Activated B cell treated with CpG ODN at 0.5 μM for 24 hours (primary cell): ENCODE measurements at regions not wholly inside any gene's neighbourhood (a gene's known extent, or its start where the extent isn't known, plus 50 kb on each side); places are given as distances from the start of the nearest gene placed in this dataset.
"Not testable (repeated sequence)": the region's sequence is repeated elsewhere in the genome, so short reads cannot be mapped to it uniquely, and the experiment has no call there.

Source experiments
- ATAC-seq: fragments of 200-7000 bp; cut with Tn5 transposase; one replicate; pipeline ENCODE4 v1.10.0; 2021; ENCODE audit warnings: low read depth, mild to moderate bottlenecking, moderate library complexity
- CTCF ChIA-PET: fragments of 350-600 bp; sonication (Branson Sonifier 250); formaldehyde crosslinking; loops from one replicate; lab custom pipeline; 2021; ENCODE audit warnings: antibody characterized with exemption; lab: Charles Lee
- POLR2A ChIA-PET: fragments of 350-600 bp; sonication (Branson Sonifier 250); formaldehyde crosslinking; loops from one replicate; lab custom pipeline; 2021; ENCODE audit warnings: antibody characterized with exemption; lab: Charles Lee
- DNase-seq: peaks from one replicate; pipeline ENCODE4 v3.0.0; 2022
- H3K27ac Mint-ChIP-seq: one replicate; pipeline ENCODE4 v1.8.0; 2020; ENCODE audit warnings: mixed read lengths
- H3K27me3 Mint-ChIP-seq: one replicate; pipeline ENCODE4 v1.8.0; 2021; ENCODE audit warnings: mixed read lengths
- H3K36me3 Mint-ChIP-seq: one replicate; pipeline ENCODE4 v1.8.0; 2021; ENCODE audit warnings: low read depth, mixed read lengths
- H3K4me1 Mint-ChIP-seq: one replicate; pipeline ENCODE4 v1.8.0; 2021; ENCODE audit warnings: mixed read lengths
- H3K4me3 Mint-ChIP-seq: one replicate; pipeline ENCODE4 v1.8.0; 2020; ENCODE audit warnings: mild to moderate bottlenecking, mixed read lengths
- H3K9me3 Mint-ChIP-seq: one replicate; pipeline ENCODE4 v1.8.0; 2020; ENCODE audit warnings: mixed read lengths
- intact Hi-C: fragments of 100-400 bp; cut with micrococcal nuclease; formaldehyde crosslinking; loops from one replicate; pipeline ENCODE4 v1.15.1; 2024
- TF ChIP-seq, protein P1 (sequence below): fragments of 200-600 bp; IDR thresholded peaks from one replicate; pipeline ENCODE4 v1.8.0; 2022; ENCODE audit warnings: antibody characterized with exemption, mild to moderate bottlenecking

DNA sequence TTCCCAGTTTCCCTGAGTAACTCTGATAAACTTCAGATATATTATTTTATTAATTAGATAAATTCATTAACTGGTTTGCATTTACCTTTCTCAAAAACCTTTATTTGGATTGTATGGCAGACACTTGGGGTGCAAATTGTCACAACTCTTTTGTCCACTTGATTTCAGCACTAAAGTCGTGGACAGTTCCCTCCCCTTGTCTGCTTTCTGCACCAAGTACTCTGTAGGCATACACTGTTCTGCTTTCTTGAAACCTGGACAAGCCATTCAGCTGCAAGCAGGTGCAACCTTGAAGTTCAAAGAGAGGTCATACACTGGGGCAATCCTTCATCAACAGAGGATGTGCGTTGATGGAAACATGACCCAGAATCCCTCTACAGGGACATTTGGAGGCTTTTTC lies 162.9 kb downstream of the ARL5B start:
- CTCF ChIA-PET, result no interaction called here
- intact Hi-C loops, result no loop called here
- H3K27ac Mint-ChIP-seq, result no peak overlapping the region
- H3K4me3 Mint-ChIP-seq, result no peak overlapping the region
- TF ChIP-seq, protein P1, sequence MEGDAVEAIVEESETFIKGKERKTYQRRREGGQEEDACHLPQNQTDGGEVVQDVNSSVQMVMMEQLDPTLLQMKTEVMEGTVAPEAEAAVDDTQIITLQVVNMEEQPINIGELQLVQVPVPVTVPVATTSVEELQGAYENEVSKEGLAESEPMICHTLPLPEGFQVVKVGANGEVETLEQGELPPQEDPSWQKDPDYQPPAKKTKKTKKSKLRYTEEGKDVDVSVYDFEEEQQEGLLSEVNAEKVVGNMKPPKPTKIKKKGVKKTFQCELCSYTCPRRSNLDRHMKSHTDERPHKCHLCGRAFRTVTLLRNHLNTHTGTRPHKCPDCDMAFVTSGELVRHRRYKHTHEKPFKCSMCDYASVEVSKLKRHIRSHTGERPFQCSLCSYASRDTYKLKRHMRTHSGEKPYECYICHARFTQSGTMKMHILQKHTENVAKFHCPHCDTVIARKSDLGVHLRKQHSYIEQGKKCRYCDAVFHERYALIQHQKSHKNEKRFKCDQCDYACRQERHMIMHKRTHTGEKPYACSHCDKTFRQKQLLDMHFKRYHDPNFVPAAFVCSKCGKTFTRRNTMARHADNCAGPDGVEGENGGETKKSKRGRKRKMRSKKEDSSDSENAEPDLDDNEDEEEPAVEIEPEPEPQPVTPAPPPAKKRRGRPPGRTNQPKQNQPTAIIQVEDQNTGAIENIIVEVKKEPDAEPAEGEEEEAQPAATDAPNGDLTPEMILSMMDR, result no peak
- no peaks in the 10 kb centered on the region for H3K27me3 Mint-ChIP-seq
- POLR2A ChIA-PET, result no interaction called here
- H3K9me3 Mint-ChIP-seq, result peaks cover 4% of the 10 kb centered on the region
- no peaks in the 10 kb centered on the region for H3K4me1 Mint-ChIP-seq
- ATAC-seq, result no peak
- no peak for DNase-seq
- H3K36me3 Mint-ChIP-seq, result no peaks in the 10 kb centered on the region

DNA sequence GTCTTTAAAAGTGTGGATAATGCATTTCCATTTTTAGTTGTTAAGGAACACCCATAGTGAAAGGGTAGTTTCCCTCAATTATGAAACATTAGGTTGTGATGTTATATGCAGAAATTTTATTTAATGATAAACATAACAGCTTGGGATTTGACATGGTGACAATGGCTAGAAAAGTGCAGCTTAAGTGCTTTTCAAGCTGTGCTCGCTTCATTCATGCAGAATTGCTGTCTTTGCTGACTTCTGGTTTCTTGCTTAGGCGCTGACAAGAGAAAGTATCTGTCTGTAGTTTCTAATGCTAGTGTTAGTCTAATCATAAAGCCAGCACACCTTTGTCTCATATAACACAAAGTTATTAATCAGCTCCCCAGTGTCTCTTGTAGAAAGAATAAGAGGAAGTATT lies 170.0 kb downstream of the ARL5B start:
- Mint-ChIP-seq H3K4me3 (no peak overlapping the region), H3K4me1 (no peaks in the 10 kb centered on the region), H3K27me3 (no peaks in the 10 kb centered on the region), H3K36me3 (no peaks in the 10 kb centered on the region), H3K27ac (no peak overlapping the region), H3K9me3 (no peaks in the 10 kb centered on the region)
- ATAC-seq (no peak), DNase-seq (no peak)
- ChIA-PET POLR2A (no interaction called here), CTCF (no interaction called here)
- TF ChIP-seq, protein P1, result no peak
- intact Hi-C loops, result no loop called here

DNA sequence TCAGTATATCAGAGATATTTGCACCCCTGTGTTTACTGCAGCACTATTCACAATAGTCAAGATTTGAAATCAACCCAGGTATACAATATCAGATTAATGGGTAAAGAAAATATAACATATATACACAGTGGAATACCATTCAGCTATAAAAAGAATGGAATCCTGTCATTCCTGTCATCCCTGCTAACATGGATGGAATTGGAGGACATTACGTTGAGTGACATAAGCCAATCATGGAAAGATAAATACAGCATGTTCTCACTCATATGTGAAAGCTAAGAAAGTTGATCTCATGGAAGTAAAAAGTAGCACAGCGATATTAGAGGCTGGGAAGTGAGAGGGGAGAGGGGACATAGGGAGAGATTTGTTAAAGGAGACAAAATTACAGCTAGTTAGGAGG lies 171.0 kb downstream of the ARL5B start:
- DNase-seq (no peak), ATAC-seq (no peak)
- CTCF ChIA-PET, result no interaction called here
- H3K36me3 Mint-ChIP-seq, result no peaks in the 10 kb centered on the region
- H3K9me3 Mint-ChIP-seq, result no peaks in the 10 kb centered on the region
- H3K4me3 Mint-ChIP-seq, result no peak overlapping the region
- POLR2A ChIA-PET, result no interaction called here
- no peak overlapping the region for H3K27ac Mint-ChIP-seq
- intact Hi-C loops, result no loop called here
- no peaks in the 10 kb centered on the region for H3K4me1 Mint-ChIP-seq
- no peaks in the 10 kb centered on the region for H3K27me3 Mint-ChIP-seq
- TF ChIP-seq, protein P1, result no peak

DNA sequence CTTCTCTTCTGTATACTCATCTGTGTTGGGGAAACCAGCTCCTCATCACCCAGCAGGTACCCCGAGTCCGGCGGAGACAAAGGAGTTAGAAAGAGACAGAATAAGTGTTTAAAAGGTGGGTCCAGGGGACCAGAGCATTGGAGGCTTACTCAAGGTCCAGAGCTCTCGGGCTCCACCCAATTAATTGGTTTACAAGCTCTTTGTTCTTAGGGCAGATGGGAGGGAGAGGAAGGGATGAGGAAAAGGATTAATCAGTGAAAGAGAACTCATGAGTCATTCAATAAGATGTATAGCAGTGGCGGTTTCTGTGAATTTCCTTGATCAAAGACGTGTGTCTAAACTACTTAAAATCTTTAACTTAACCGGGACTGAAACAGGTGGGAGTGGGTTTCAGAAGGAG lies 192.0 kb upstream of the MALRD1 start:
- H3K4me1 Mint-ChIP-seq, H3K27me3 Mint-ChIP-seq, ATAC-seq, intact Hi-C loops, H3K9me3 Mint-ChIP-seq, DNase-seq, POLR2A ChIA-PET, CTCF ChIA-PET, H3K4me3 Mint-ChIP-seq, H3K36me3 Mint-ChIP-seq, H3K27ac Mint-ChIP-seq: not testable (repeated sequence)

DNA sequence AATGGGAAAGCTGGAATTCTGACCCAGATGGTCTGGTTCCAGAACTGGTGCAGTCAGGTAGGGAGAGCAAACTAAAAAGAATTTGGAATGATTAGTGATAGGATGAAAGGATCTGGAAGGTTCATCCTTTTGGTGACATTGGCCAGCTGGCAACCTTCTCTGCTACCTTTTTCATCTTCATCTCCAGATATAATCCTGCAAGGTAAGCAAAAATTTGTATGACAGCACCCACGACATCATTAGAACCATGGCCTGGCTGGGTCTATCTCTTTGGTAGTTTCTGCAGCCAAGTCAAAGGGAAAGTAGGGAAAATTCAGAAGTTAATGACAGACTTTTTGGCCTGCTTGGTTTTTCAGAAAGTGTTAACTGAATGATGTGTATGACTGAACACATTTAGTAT lies 188.9 kb upstream of the MALRD1 start:
- DNase-seq (no peak), ATAC-seq (no peak)
- Mint-ChIP-seq H3K4me3 (no peak overlapping the region), H3K36me3 (no peaks in the 10 kb centered on the region), H3K4me1 (no peaks in the 10 kb centered on the region), H3K27me3 (no peaks in the 10 kb centered on the region), H3K9me3 (peaks cover 10% of the 10 kb centered on the region), H3K27ac (no peak overlapping the region)
- ChIA-PET POLR2A (no interaction called here), CTCF (no interaction called here)
- TF ChIP-seq, protein P1, result no peak
- intact Hi-C loops, result no loop called here

DNA sequence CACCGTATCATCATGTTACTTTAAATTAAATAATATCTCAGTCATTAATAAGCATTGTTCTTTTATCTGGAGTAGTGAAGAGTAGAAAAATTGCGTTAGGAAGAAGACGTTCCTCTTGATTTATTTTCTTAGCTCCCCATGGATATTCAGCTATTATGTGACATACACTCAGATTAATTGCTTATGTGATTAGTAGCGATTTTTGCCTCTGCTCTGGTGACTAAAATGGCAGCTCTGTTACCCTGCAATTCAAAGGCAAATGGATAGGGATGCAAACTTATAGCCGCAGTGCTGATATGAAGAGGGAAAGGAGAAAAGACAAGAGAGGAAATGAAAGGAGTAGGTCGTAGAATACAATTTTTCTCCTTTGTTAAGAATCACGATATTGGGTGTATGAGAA lies 188.4 kb upstream of the MALRD1 start:
- Mint-ChIP-seq H3K27me3 (no peaks in the 10 kb centered on the region), H3K36me3 (no peaks in the 10 kb centered on the region), H3K9me3 (peaks cover 10% of the 10 kb centered on the region), H3K4me1 (no peaks in the 10 kb centered on the region), H3K4me3 (no peak overlapping the region), H3K27ac (no peak overlapping the region)
- DNase-seq (no peak), ATAC-seq (no peak)
- ChIA-PET POLR2A (no interaction called here), CTCF (no interaction called here)
- TF ChIP-seq, protein P1, result no peak
- intact Hi-C loops, result no loop called here
